ENCODE measurements at regions not wholly inside any gene's neighbourhood (a gene's known extent, or its start where the extent isn't known, plus 50 kb on each side); places are given as distances from the start of the nearest gene placed in this dataset.

- no peak for DNase-seq (ENCODE audit: low spot score)
Measured at GRCh38 chrX:4876268-4876667, 1162.8 kb upstream of the PRKX start.

GRCh38 chrX:4851534-4851933 is 1138.1 kb upstream of the PRKX start:
- CTCF ChIA-PET = no interaction called here
- H3K27ac ChIP-seq = no peak overlapping the region
- TF ChIP-seq CTCF (conservative IDR thresholded peaks at IDR 0.05; ENCODE audit: low read depth) = no peak
- POLR2A ChIA-PET (ENCODE audit: low non-redundant PET) = no interaction called here
- no peak for DNase-seq (ENCODE audit: low spot score)

More at GRCh38 chrX:4876268-4876667, 1162.8 kb upstream of the PRKX start:
- H3K27ac ChIP-seq = no peak overlapping the region
- TF ChIP-seq CTCF (conservative IDR thresholded peaks at IDR 0.05; ENCODE audit: low read depth) = no peak
- ChIA-PET POLR2A (ENCODE audit: low non-redundant PET) (no interaction called here), CTCF (no interaction called here)

- no peak overlapping the region for H3K27ac ChIP-seq
- POLR2A ChIA-PET (ENCODE audit: low non-redundant PET) = no interaction called here
- CTCF ChIA-PET = no interaction called here
- no peak for TF ChIP-seq CTCF (conservative IDR thresholded peaks at IDR 0.05; ENCODE audit: low read depth)
- no peak for DNase-seq (ENCODE audit: low spot score)
Measured at GRCh38 chrX:4850312-4850711, 1136.9 kb upstream of the PRKX start.

- no peak for DNase-seq (ENCODE audit: low spot score)
- no peak for TF ChIP-seq CTCF (conservative IDR thresholded peaks at IDR 0.05; ENCODE audit: low read depth)
- H3K27ac ChIP-seq = no peak overlapping the region
- ChIA-PET POLR2A (ENCODE audit: low non-redundant PET) (no interaction called here), CTCF (no interaction called here)
Measured at GRCh38 chrX:4844376-4844775, 1130.9 kb upstream of the PRKX start.

- no peak for DNase-seq (ENCODE audit: low spot score)
- POLR2A ChIA-PET (ENCODE audit: low non-redundant PET) = no interaction called here
- no peak overlapping the region for H3K27ac ChIP-seq
- TF ChIP-seq CTCF (conservative IDR thresholded peaks at IDR 0.05; ENCODE audit: low read depth) = no peak
- CTCF ChIA-PET = no interaction called here
Measured at GRCh38 chrX:4841216-4841745, 1127.8 kb upstream of the PRKX start.

- ChIA-PET CTCF (no interaction called here), POLR2A (ENCODE audit: low non-redundant PET) (no interaction called here)
- no peak for DNase-seq (ENCODE audit: low spot score)
- no peak overlapping the region for H3K27ac ChIP-seq
- no peak for TF ChIP-seq CTCF (conservative IDR thresholded peaks at IDR 0.05; ENCODE audit: low read depth)
Measured at GRCh38 chrX:4831574-4831973, 1118.1 kb upstream of the PRKX start.
